ENCODE measurements at regions not wholly inside any gene's neighbourhood (a gene's known extent, or its start where the extent isn't known, plus 50 kb on each side); places are given as distances from the start of the nearest gene placed in this dataset.

DNA sequence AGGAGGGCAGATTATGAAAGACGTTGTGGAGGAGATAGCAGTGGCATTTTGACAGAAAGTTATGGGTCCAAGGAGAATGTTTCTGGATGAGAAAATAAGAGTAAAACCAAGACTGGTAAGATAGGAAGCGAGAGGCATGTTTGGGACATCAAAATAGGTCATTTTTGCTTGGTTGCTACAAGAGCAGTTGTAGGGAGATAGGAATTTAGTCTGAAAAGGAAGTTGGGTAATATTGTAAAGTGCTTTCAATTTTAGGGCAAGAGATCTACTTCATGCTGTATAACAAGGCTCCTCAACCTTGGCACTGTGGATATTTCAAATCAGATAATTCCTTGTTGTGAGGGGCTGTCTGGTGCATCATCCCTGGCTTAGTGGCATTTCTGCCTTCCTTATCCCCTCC, 118.0 kb upstream of the DPH6 start:
- no peak for DNase-seq

DNA sequence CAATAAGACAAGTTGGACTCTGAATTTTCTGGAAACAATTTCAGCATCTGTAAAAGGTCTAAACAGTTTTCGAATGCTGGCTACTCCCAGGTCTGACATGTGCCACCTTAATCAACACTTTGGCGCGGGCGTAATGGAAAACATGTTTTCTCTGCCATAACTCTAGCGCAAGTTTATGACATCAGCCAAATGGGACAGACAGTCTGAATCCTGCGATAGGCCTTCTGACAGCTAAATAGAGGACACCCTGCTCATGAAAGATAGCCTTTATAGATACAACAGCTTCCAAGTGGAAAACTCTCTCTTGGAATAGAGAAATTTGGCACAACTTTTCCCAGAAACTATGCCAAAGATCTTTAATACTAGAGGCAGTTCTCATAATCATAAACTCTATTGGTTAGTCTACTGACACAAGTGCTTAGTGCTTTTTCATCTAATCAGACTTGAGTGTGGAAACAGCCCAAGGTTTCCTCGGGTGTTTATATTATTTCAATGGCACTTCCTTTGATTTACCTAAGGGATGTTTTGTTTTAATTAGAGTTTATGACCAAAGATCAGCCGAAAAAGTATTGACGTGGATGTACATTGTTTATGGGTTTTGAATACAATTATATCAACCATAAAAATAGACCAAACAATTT, 120.1 kb upstream of the DPH6 start:
- DNase-seq = no peak

DNA sequence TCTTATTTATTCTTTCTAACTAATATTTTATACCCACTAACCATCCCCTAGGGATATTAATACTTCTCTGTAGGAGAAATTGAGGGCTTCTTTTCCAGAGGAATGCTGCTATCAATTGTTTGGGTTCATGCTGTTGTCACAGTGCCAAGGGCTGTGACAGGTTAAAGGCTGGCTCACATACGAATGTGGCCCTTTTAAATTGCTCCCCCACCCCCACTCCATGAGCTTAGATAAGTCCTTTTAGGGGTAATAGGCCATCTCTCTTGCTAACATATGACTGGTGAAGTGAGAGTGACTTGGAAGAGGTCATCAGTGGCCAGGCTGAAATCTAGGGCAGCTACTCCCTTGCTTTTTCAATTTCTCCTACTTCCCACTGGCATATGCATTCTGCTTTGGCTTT, 121.9 kb upstream of the DPH6 start:
- DNase-seq = no peak

DNA sequence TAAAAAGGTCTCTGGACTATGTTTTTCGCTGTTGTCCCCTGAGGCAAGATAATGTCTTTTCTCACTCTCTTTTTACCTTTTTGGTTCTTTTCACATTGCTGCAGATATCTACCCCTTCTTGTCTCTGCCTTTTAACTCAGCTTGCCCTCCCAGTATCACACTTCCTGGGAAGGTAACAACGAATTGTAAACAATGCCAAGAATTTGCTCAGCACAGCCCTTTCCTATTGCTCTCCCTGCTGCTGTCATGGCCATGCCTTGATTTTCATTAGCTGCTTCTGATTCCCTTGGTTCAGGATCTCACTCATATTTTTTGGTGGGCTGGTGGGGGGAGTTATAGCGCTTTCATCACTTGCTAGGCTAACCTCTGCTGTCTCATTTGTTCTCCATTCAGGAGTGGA, 123.1 kb upstream of the DPH6 start:
- no peak for DNase-seq

DNA sequence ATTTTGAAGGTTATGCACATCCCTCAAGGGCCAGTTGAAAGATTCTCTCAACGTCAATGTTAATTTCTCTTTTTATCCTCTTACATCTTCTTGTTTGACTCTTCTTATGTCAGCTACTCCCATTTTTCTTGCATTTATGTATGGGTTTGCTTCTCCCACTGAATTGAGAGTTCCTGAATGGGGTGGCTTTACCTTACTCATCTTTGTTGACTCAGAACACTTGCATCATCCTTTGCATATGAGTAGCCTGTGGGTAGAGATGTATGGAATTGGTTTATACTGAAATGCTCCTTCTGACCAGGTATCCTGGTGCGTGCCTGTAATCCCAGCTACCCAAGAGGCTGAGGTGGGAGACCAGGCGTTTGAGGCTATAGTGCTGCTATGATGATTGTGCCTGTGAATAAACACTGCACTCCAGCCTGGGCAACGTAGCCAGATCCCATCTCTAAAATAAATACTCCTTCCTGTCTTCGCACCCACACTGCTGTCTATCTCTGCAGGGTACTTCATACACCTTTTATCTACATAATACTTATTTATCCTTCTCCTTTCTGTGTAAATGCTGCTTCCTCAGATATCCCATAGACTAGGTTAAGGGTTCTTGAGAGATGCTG, 123.6 kb upstream of the DPH6 start:
- DNase-seq = no peak

DNA sequence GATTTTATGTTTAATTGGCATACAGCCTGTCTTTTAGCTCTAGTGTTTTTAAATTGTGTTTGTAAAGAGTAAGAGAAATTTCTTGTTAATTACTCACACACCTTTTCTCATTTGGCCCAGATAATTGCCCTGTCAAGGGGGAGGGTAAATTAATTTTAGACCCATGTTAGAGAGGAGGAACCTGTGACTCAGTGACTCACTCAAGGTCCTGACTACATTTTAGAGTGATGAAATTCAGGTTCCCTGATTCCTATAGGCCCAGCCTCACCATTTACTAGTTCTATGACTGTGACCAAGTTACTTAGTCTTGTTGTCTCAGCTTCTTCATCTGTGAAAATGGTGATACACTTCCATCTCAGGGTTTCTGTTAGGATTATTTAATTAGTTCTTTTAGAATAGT, 125.2 kb upstream of the DPH6 start:
- DNase-seq = no peak

DNA sequence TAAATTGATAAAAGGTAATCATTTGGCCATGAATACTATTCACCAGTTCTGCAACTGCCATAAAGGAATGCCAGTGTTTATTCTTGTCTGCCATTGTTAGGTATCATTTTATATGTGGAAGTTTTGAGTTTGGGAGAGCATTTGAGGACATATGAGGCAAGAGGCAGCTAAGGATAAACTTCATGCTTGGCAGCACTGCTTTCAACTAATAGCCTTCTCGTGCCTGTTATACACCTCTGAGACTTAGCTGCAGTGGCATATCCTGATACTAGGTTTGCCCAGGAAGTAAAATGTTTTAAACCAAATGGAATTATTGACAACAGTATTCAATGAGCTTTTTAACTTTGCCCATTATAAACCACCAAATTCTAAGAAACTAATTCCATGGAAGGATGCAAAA, 126.0 kb upstream of the DPH6 start:
- no peak for DNase-seq

DNA sequence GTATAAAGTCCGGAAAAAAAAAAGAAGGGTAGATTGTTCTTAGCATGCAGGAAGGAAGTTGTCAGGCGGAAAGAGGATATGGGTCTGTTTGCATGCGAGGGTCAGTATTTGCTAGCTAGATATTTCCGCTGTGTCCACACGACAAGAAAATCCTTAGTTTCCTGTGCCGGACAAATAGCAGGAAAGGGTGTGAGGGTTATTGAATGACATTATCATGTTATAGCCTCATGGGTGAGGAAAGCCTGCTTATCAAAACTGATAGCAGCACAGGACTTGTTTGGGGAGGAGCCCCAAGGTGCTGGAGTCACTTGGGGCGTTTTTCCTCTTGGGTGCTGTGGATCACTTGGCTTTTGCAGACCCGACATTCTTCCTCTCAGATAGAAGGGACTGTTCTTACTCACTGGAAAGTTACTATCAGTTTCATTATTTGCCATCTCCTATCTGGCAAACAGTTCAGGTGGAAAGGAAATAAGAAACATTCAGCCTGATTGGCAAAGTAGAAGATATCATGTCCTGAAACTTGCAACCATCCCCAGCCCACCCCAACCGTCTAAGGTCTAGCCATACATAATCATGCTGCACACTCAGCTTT, 127.2 kb upstream of the DPH6 start:
- DNase-seq = no peak

DNA sequence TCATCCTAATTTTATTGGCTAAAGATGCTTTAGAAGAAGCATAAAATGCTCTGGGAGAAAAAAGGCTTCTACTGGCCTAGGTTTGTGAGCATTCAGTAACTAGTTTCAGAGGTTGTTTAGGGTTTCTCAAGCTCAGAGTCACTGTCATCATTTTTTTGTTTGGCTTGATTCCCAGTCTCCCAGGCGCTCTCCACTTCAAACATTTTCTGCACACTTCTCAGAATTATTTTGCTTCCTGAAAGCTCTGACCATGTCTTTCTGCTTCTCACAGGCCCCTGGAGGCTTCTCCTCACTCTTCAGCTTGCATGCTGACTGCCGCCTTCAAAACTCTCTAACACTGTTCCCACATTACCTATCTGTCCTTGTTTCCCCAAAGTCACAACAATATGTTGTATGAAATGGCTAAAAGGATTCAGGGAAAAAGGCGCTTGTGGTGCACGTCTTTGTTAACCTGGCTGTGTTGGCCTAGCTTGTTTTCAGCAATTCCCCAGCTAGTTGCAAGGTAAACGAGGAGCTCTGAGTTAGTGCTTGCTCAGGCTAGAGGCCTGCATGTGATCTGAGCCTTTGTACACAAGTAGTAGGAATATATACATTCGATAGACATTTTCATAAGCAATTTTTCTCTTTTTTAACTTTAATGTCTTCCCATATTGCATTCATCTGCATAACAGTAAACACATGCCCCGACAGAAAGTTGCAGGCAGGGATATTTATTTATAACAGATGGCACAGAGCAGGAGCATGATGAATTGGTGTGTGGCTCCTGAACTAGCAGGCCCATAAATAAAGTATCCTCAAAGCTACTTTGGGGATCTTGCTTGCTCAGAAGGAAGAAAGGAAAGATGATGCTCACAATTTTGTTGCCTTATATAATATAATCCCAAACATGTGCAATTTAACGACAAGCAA, 129.2 kb upstream of the DPH6 start:
- DNase-seq = no peak

DNA sequence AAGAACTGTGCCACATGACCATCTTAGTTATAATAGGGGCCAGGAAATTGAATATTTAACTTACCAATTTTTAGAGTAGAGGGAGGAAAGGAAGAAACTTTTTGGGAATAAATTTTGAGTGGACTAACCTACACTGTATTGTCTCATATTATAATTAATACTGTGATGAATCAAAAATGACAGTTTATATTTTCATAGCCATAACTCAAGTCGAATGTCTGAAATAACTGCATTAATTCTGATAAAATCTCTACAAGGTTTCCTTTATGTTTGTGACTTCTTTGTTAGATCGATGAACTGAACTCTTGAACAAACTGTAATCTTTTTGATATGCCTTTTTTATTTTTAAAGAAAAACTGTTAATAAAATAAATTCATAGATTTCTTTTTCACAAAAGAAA, 132.8 kb upstream of the DPH6 start:
- no peak for DNase-seq

DNA sequence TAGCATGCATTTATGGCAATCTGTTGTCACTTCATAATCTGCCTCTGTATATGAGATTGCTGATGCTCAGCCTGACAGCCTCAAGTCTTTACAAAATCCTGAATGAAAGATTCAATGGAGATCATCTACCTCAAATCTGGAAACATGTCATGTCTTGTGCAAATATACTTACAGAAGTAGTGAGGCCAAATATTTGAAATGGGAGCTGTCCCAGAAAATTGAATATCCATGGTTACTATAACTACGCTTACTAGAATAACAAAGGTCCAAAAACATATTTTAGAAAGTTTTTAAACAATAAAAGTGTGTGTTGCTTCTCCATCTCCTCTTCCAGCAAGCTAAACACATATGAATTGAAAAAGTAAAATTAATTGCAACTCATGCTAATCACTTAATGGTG, 133.2 kb upstream of the DPH6 start:
- no peak for DNase-seq

DNA sequence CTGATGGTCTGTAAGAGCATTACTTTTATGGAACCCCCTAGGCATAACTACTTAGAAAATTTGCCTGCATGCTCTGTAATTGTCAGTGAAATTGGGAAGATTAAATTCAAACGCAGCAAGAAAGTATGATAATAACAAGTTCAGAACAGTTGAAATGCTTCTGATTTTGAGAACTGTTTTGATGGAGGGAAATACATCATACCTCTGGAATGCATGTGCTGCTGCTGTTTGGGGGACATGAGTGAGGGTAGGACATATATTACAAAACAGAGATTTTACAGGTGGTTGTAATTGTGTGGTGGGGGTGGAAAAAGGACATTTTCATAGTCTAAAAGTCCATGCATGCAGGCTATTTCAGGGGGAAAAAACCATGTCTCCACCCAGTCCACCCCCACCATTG, 135.0 kb upstream of the DPH6 start:
- DNase-seq = no peak

DNA sequence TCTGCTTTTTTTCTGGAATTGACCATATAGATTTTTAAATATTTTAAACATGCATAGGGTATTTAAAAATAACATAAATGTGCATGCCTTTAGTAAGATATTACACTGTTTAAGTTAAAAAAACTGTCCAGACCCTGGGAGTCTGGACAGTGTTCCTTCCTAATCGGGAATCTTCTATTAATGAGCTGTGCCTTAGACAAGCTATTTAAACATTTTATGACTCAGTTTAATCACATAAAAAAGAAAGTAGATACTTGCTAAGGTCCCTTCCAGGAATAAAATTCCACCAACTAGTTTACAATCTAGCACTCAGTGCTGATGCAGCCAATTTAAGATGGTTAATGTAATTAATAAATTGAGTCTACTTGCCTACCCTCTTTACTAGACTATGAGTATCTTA, 140.4 kb upstream of the DPH6 start:
- DNase-seq = no peak

DNA sequence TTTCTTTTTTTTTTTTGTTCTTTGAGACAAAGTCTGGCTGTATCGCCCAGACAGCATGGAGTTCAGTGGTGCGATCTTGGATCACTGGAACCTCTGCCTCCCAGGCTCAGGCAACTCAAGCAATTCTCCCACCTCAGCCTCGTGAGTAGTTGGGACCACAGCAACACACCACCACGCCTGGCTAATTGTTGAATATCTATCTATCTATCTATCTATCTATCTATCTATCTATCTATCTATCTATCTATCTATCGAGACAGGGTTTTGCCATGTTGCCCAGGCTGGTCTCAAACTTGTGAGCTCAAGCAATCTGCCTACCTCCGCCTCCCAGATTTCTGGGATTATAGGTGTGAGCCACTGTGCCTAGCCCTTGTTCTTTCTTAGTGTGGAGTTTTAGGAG, 143.3 kb upstream of the DPH6 start:
- DNase-seq = no peak

DNA sequence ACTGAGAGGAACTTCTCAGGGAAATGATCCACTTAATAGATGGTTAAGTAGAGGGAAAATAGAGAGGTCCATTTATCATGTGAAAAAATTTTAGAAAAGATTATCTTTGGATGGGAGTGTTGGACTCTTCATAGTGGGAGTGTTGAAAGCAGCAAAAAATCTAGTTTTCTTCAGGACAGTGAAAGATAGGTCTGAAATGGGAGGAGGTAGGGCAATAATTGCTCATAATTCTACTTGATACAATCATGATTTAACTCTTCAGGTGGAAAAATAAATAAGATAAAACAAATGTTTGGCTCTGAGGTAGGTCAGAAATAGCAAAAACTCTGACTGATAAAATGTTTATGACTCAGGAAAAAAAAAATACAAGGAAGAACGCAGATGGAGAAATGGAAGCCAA, 144.1 kb upstream of the DPH6 start:
- no peak for DNase-seq

DNA sequence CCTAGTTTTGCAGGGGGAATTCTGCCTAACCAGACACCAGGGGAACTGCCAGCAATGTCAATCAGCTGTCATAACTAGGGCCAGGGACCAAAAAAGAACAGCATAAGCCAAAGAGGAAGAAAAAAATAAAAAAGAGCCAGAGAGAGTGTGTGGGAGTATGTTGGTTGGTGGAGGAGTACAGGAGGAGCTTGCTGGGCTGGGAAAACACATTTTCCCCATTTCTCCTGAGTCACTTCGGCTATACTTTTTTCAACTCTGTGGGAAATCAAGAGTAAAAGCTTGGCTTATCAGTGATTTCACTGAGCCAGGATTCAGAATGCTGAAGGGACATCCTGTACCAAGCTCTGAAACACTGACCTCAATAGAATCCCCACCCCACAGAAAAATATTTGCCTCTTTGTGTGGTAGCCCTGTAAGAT, 144.7 kb upstream of the DPH6 start:
- peak in 1 of 2 donors; percentile 10 for DNase-seq

DNA sequence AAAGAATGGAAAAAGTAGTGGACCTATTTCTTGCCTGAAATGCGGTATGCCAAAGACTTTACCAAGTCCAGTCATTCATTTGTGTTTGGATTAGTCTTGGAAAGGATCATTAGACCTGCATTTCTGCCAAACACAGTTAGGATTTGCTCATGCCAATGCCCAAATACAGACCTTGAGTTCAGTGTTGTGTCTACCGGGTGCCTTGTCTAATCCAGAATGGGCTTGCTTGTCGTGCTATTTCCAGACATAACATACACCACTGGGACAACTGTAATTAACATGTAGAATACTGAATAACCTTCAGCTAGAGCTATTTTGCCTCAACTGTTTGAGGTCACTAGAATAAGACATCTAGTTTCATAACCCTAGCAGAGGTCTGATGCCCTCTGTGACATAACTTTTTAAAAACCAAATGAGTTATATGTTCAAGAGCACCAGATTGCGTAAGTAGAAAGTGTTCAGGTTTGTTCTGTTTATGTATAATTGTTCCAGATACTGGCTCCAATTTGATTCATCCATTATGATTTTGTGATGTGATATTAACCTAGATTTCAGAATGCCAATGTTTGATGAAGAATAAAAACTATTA, 145.3 kb upstream of the DPH6 start:
- no peak for DNase-seq

DNA sequence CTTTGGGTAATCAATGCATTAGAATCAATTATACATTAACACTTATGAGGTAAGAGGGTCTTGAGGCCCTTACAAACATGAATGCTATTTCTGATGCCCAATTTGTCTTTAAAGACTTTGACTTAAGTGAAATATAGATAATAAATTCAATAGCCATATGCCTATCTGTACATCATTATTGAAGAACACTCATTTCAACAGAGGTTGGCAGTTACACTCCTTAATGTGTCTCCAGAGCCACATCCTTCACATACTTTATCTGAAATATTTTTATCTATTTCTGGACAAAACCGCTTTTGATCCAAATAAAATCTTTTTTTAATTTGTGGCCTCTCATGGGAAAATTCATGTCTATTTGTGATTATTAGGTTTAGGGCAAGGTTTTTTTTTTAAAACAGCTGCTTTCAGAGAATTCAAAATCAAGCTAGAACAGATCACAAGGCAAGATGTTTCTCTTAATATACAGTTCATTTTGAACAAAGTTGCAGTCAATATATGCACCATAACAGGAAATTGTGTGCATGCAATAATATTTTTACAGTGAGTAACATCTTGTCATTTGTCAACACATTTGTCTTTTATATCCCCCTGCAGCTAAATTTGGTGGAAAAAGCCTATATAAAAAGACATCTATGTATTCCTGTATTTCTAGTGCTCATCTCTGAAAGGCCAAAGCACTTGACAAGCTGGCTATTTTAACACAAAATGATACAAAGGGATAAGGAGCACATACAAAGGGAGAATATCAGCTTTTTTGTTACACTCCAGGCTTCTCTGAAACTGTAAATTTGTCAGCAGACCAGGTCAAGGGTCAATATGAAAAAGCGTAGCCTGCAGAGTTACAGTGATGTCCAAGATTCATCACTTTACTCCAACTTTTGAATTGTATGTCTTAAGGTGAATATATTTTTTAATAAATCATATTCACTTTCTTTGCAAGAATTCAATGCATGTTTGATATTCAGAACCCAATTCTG, 146.2 kb upstream of the DPH6 start:
- DNase-seq = no peak

DNA sequence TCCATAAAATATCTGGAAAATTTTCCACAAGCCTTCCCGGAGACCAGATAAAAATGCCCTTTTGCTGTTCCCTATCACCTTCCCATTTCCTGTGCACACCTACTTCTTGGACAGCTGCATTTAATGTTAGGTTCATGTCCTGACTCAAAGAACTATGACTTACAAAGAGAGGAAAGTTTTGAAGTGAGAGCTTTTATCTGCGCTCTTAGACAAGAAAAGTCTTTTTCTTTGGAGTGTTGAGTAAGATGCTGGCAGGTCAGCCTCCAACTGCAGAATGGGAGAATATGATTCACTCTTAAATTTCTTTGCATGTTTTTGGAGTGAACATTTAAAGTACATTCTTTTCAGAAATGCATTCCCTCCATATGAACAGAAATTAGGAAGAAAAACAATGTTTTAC, 147.3 kb upstream of the DPH6 start:
- DNase-seq = no peak

DNA sequence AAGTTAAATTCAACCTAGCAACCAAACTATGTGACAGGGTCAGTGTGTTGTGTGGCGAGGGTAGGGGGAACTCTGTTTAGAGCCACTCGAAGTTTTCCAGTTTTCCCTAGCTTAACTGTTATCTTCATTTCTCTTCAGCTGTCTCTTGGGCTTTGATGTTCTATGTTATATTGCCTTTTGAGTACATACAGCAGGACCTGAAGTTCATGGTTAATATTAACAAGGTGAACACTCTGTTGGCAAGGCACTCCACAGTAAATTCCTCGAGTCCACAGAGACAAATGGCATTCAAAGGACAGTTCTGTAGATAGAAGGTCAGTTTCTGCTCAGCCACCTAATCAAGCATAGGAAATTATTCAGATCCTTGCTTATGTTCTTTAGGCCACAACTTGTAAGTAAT, 147.9 kb upstream of the DPH6 start:
- DNase-seq = no peak

DNA sequence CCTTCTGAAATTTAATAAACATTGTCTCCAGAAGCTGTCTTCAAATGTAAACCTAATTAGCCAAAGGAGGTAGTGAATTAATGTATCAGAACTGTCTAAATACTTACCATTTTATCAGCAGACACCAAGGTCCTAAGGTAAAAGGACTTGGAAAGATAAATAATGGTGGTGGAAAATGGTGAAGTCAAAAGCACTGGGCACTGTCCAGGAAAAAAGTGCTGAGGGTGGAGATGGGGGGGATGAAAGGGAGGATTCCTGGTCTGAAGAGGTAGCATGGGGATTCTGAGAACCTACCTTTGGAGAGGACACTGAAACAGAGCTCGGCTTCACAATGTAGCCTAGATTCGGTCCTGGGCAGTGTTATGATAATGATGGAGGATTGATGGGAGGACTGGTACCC, 149.0 kb upstream of the DPH6 start:
- no peak for DNase-seq

DNA sequence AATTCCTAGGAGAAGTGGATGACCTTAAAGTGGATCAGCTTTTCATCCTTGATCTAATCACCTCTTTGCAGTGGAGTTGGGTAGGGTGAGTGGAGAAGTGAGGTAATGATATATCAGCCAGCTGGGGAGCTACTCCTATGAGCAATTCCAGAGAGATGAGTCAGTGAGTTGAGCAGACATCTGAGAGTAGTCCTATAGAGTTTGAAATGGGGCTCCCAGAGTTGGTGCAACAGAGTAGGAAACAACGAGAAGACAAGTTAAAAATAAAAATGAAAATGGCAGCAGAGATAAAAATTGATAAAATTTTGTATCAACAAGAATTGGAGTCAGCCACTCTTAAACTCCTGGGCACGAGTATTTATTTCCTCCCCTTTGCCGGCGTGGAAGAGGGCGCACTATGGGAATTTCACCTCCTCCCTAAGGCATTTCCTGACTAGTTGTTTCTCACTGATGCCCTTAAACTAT, 150.8 kb upstream of the DPH6 start:
- DNase-seq = no peak
